Left ventricle myocardium inferior (tissue), 1 donor: ENCODE measurements at regions not wholly inside any gene's neighbourhood (a gene's known extent, or its start where the extent isn't known, plus 50 kb on each side); places are given as distances from the start of the nearest gene placed in this dataset.

Experiments used
- DNase-seq: peaks from one replicate; pipeline ENCODE4 v3.0.0-alpha.2; 2020
- H3K27ac ChIP-seq: fragments of 200-600 bp; replicated peaks from 2 replicates; pipeline ENCODE4 v1.8.0; 2021
- H3K27me3 ChIP-seq: fragments of 200-600 bp; 2 replicates; pipeline ENCODE4 v1.8.0; 2021; ENCODE audit warnings: low read depth
- H3K36me3 ChIP-seq: fragments of 200-600 bp; 2 replicates; pipeline ENCODE4 v1.8.0; 2021
- H3K4me1 ChIP-seq: fragments of 200-600 bp; 2 replicates; pipeline ENCODE4 v1.8.0; 2021
- H3K4me3 ChIP-seq: fragments of 200-600 bp; 2 replicates; pipeline ENCODE4 v1.8.0; 2021; ENCODE audit warnings: mild to moderate bottlenecking, moderate library complexity
- H3K9me3 ChIP-seq: fragments of 200-600 bp; replicated peaks from 2 replicates; pipeline ENCODE4 v1.8.0; 2021
- intact Hi-C: fragments of 100-400 bp; cut with micrococcal nuclease; formaldehyde crosslinking; loops from one replicate; pipeline ENCODE4 v1.11.0; 2022
- TF ChIP-seq, protein P1 (sequence below): fragments of 200-600 bp; IDR thresholded peaks from 2 replicates; pipeline ENCODE4 v1.8.0; 2021; ENCODE audit warnings: antibody characterized with exemption, mild to moderate bottlenecking, borderline replicate concordance
- donor health status: DM: no; HTN: yes; CAD: no; lungs with severe emphysema.

DNA sequence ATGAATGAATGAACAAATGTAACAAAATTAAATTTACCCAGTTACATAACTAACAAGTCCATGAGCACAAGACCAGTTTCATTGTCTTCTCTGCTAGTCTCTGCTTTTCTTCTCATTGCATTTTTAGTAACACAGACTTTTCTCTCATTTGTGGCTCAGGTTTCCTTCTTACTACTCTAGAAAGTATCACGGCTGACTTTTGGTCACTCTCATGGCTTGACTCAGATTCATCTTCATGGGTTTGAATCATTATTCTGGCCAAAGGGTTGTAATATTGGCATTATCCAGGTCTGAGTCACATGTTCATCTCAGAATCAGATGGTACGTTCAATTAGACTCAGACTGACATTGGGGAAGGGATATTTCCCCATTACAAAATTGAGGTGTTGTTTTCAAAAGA, 121.5 kb upstream of the SATB1 start:
- Histone ChIP-seq H3K36me3 (no peaks in the 10 kb centered on the region), H3K9me3 (peaks cover 5% of the 10 kb centered on the region), H3K27me3 (no peaks in the 10 kb centered on the region), H3K4me1 (no peaks in the 10 kb centered on the region), H3K4me3 (no peak overlapping the region), H3K27ac (no peak overlapping the region)
- DNase-seq: no peak
- TF ChIP-seq, protein P1, sequence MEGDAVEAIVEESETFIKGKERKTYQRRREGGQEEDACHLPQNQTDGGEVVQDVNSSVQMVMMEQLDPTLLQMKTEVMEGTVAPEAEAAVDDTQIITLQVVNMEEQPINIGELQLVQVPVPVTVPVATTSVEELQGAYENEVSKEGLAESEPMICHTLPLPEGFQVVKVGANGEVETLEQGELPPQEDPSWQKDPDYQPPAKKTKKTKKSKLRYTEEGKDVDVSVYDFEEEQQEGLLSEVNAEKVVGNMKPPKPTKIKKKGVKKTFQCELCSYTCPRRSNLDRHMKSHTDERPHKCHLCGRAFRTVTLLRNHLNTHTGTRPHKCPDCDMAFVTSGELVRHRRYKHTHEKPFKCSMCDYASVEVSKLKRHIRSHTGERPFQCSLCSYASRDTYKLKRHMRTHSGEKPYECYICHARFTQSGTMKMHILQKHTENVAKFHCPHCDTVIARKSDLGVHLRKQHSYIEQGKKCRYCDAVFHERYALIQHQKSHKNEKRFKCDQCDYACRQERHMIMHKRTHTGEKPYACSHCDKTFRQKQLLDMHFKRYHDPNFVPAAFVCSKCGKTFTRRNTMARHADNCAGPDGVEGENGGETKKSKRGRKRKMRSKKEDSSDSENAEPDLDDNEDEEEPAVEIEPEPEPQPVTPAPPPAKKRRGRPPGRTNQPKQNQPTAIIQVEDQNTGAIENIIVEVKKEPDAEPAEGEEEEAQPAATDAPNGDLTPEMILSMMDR: no peak
- intact Hi-C loops: no loop called here

DNA sequence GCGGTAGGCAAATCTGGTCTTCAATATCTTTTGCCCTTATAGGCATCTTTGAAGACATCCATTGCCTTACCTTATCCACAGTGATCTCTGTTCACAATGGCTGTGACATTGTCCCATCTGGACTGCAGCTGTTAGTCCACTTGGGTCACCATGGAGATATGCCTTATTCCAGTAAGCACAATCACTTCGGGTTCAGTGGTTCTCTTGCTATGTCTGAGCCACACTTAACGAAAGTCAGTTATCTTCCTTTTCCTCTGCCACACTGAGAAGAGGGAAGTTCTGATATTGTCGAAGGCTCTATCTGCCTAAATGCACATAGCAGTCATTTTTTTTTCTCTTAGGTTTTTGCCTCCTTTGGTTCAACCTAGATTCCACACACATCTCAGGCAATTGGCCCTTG, 119.0 kb upstream of the SATB1 start:
- no peak for DNase-seq
- TF ChIP-seq, protein P1: no peak
- H3K27me3 ChIP-seq: no peaks in the 10 kb centered on the region

DNA sequence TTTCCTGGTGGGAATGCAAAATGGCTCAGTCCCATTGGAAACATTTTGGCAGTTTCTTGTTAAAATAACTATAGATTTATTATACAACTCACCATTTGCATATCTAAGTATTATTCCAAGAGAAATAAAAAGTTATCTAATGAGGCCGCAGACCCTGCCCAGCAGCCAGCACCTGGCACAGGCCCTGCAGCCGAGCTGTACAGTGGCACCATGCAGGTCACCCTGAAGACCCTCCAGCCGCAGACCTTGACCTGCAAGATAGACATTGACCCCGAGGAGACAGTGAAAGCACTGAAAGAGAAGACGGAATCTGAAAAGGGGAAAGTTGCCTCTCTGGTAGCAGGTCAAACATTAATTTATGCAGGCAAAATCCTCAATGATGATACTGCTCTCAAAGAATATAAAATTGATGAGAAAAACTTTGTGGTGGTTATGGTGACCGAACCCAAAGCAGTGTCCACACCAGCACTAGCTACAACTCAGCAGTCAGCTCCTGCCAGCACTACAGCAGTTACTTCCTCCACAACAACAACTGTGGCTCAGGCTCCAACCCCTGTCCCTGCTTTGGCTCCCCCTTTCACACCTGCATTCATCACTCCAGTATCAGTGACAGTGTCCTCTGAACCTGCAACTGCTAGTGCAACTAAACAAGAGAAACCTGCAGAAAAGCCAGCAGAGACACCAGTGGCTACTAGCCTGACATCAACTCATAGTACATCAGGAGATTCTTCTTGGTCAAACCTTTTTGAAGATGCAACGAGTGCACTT, 113.5 kb upstream of the SATB1 start:
- H3K27ac ChIP-seq: no peak overlapping the region
- no peaks in the 10 kb centered on the region for H3K9me3 ChIP-seq
- TF ChIP-seq, protein P1: no peak
- no peak for DNase-seq
- intact Hi-C loops: no loop called here
- no peak overlapping the region for H3K4me3 ChIP-seq
- H3K36me3 ChIP-seq: no peaks in the 10 kb centered on the region
- H3K27me3 ChIP-seq: no peaks in the 10 kb centered on the region
- no peaks in the 10 kb centered on the region for H3K4me1 ChIP-seq

More for the DNA sequence above, 119.0 kb upstream of the SATB1 start:
- intact Hi-C loops: no loop called here
- Histone ChIP-seq H3K27ac (no peak overlapping the region), H3K4me1 (no peaks in the 10 kb centered on the region), H3K9me3 (peaks cover 4% of the 10 kb centered on the region), H3K36me3 (no peaks in the 10 kb centered on the region), H3K4me3 (no peak overlapping the region)

DNA sequence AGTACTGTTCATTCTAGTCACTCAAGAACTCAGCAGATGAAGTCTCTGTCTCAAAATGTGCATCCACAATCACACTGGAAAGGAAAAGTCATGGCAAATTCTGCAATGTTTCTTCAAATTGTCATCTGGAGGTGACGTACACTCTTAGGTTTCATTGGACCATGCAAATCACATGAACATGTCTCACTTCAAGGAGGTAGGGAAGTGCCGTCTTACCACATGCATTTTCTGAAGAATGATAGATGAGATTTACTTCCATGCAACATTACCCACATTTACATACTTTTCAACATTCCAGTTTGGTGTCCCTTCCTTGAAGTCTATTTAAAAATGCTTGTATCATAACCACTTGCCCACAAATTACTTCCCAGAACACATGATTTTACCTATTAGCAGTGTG, 107.9 kb upstream of the SATB1 start:
- Histone ChIP-seq H3K4me3 (no peak overlapping the region), H3K27ac (no peak overlapping the region), H3K4me1 (no peaks in the 10 kb centered on the region), H3K27me3 (no peaks in the 10 kb centered on the region), H3K9me3 (no peaks in the 10 kb centered on the region), H3K36me3 (no peaks in the 10 kb centered on the region)
- intact Hi-C loops: no loop called here
- TF ChIP-seq, protein P1: no peak
- no peak for DNase-seq

DNA sequence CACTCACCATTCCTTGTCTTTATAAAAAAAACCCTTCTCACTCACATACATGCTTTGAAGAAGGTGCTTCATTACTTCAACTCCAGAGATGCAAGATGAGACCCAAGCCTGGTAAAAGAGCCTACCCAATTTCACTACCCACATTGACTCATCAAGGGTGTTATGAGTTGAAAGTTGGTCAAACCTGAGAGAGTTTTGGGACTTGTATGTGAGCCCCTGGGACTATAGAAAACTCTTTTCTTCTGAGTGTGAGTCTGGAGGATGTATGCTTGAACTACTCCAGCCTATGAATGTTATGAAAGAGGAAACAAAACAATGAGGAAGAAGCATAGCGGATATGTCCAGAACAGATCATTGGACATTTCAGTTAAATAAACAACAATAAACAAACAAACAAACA, 106.5 kb upstream of the SATB1 start:
- TF ChIP-seq, protein P1: no peak
- intact Hi-C loops: no loop called here

More for the DNA sequence above, 106.5 kb upstream of the SATB1 start:
- Histone ChIP-seq H3K9me3 (no peaks in the 10 kb centered on the region), H3K27me3 (no peaks in the 10 kb centered on the region), H3K4me1 (no peaks in the 10 kb centered on the region), H3K27ac (no peak overlapping the region), H3K4me3 (no peak overlapping the region), H3K36me3 (no peaks in the 10 kb centered on the region)
- DNase-seq: no peak
